B cell (primary cell): ENCODE measurements at regions not wholly inside any gene's neighbourhood (a gene's known extent, or its start where the extent isn't known, plus 50 kb on each side); places are given as distances from the start of the nearest gene placed in this dataset.

Experiments
- ATAC-seq: fragments of 200-7000 bp; cut with Tn5 transposase; one replicate; pipeline ENCODE4 v1.10.0; 2021; ENCODE audit warnings: low read depth, mild to moderate bottlenecking, moderate number of reproducible peaks, moderate library complexity
- CTCF ChIA-PET: fragments of 350-600 bp; sonication (Branson Sonifier 250); formaldehyde crosslinking; loops from one replicate; lab custom pipeline; 2021; ENCODE audit warnings: antibody characterized with exemption, inconsistent platforms; lab: Charles Lee
- POLR2A ChIA-PET: fragments of 350-600 bp; sonication (Branson Sonifier 250); formaldehyde crosslinking; loops from one replicate; lab custom pipeline; 2021; ENCODE audit warnings: antibody characterized with exemption; lab: Charles Lee
- DNase-seq: peaks from one replicate; pipeline ENCODE4 v3.0.0; 2013
- H2AFZ ChIP-seq: 2 replicates; pipeline ENCODE4 v1.6.1; 2012; ENCODE audit warnings: mild to moderate bottlenecking, low read depth, low read length; ENCODE audit not compliant: insufficient read depth, poor library complexity, severe bottlenecking
- H3K27ac ChIP-seq, 2 donors: 1 replicate in 1 of 2; 2 replicates in 1 of 2; pipeline ENCODE4 v1.5.1; 2012 to 2013; ENCODE audit warnings: low read length in 2 of 2, mild to moderate bottlenecking in 2 of 2, moderate library complexity in 1 of 2
- H3K27me3 ChIP-seq, 4 experiments: fragments of 200-600 bp in 1 of 4; sonication (generic) in 1 of 4; replicated peaks in 1 of 4; 1 replicate in 2 of 4; 2 replicates in 2 of 4; pipeline versions ENCODE4 v1.6.1 to v1.7.0; 2013 to 2016; ENCODE audit warnings: low read length in 3 of 4, mild to moderate bottlenecking in 2 of 4, mixed read lengths in 1 of 4, moderate library complexity in 1 of 4; ENCODE audit not compliant: insufficient read depth in 4 of 4, control insufficient read depth in 3 of 4; ENCODE audit errors: control extremely low read depth in 1 of 4
- H3K36me3 ChIP-seq, 2 experiments: replicated peaks in 1 of 2; 1 replicate in 1 of 2; 2 replicates in 1 of 2; pipeline versions ENCODE4 v1.6.1 to v1.7.1; 2013; ENCODE audit warnings: low read length in 1 of 2; ENCODE audit not compliant: insufficient read depth in 2 of 2, control insufficient read depth in 1 of 2; ENCODE audit errors: control extremely low read depth in 1 of 2, extremely low read depth in 1 of 2
- H3K4me1 ChIP-seq, 2 donors: fragments of 200-600 bp in 1 of 2; sonication (generic) in 1 of 2; 1 replicate in 1 of 2; 2 replicates in 1 of 2; pipeline versions ENCODE4 v1.5.1 to v1.6.1; 2013 to 2017; ENCODE audit warnings: low read length in 2 of 2; ENCODE audit not compliant: control insufficient read depth in 2 of 2, insufficient read depth in 2 of 2
- H3K4me2 ChIP-seq: replicated peaks from 2 replicates; pipeline ENCODE3; 2012; ENCODE audit warnings: mild to moderate bottlenecking, low read depth, low read length; ENCODE audit not compliant: poor library complexity, severe bottlenecking
- H3K4me3 ChIP-seq, 5 experiments: fragments of 200-600 bp in 1 of 5; sonication (generic) in 1 of 5; 1 replicate in 3 of 5; 2 replicates in 2 of 5; pipeline versions ENCODE4 v1.5.1 to v1.7.0; 2011 to 2016; ENCODE audit warnings: low read length in 4 of 5, mild to moderate bottlenecking in 4 of 5, low read depth in 2 of 5, control low read depth in 1 of 5, moderate library complexity in 1 of 5; ENCODE audit not compliant: insufficient read depth in 1 of 5; ENCODE audit errors: control extremely low read depth in 1 of 5, extremely low read depth in 1 of 5
- H3K79me2 ChIP-seq: fragments of 200-600 bp; sonication (generic); one replicate; pipeline ENCODE4 v1.6.0; 2016; ENCODE audit warnings: low read length; ENCODE audit not compliant: control insufficient read depth, insufficient read depth
- H3K9ac ChIP-seq: fragments of 200-600 bp; sonication (generic); 2 replicates; pipeline ENCODE4 v1.6.1; 2017; ENCODE audit warnings: mild to moderate bottlenecking, low read length, moderate library complexity
- H3K9me3 ChIP-seq, 3 donors: one replicate each; pipeline versions ENCODE4 v1.6.1 to v1.7.1; 2013; ENCODE audit warnings: low read length in 2 of 3; ENCODE audit not compliant: control insufficient read depth in 2 of 3, insufficient read depth in 1 of 3; ENCODE audit errors: control extremely low read depth in 1 of 3
- H4K20me1 ChIP-seq: 2 replicates; pipeline ENCODE4 v1.6.0; 2012; ENCODE audit warnings: mild to moderate bottlenecking, low read length; ENCODE audit not compliant: insufficient read depth, control insufficient read depth, poor library complexity, severe bottlenecking
- H3K27ac Mint-ChIP-seq: one replicate; pipeline ENCODE4 v1.8.0; 2021; ENCODE audit warnings: mixed read lengths
- H3K27me3 Mint-ChIP-seq: one replicate; pipeline ENCODE4 v1.8.0; 2021; ENCODE audit warnings: mixed read lengths
- H3K4me1 Mint-ChIP-seq: one replicate; pipeline ENCODE4 v1.8.0; 2021; ENCODE audit warnings: mixed read lengths
- H3K4me3 Mint-ChIP-seq: one replicate; pipeline ENCODE4 v1.8.0; 2021; ENCODE audit warnings: mixed read lengths
- H3K9me3 Mint-ChIP-seq: one replicate; pipeline ENCODE4 v1.8.0; 2022; ENCODE audit warnings: mixed read lengths; ENCODE audit not compliant: insufficient read depth
- EZH2 ChIP-seq: IDR thresholded peaks from 2 replicates; pipeline ENCODE4 v1.6.1; 2012; ENCODE audit warnings: borderline replicate concordance, low read depth, mild to moderate bottlenecking, moderate library complexity, low read length; ENCODE audit not compliant: insufficient read depth, poor library complexity, severe bottlenecking
- WGBS: methylation state at CpG from one replicate; pipeline ENCODE4 v1.1.5; 2013; ENCODE audit warnings: missing lambda C conversion rate; ENCODE audit not compliant: insufficient coverage; 5-methylcytosine and 5-hydroxymethylcytosine counted together
- intact Hi-C: fragments of 100-400 bp; cut with micrococcal nuclease; formaldehyde crosslinking; loops from one replicate; pipeline ENCODE4 v1.10.0; 2022
- TF ChIP-seq, protein P1 (sequence below): fragments of 200-600 bp; IDR thresholded peaks from one replicate; pipeline ENCODE4 v1.8.0; 2022; ENCODE audit warnings: antibody characterized with exemption, mild to moderate bottlenecking

- Histone ChIP-seq H2AFZ (no peak overlapping the region), H3K36me3 (no peaks in the 10 kb centered on the region), H3K9me3 (no peaks in the 10 kb centered on the region), H3K79me2 (no peaks in the 10 kb centered on the region), H3K27me3 (no peaks in the 10 kb centered on the region), H3K4me1 (no peaks in the 10 kb centered on the region), H3K27ac (no peak overlapping the region), H3K9ac (no peak overlapping the region), H4K20me1 (no peaks in the 10 kb centered on the region), H3K4me2 (no peak overlapping the region), H3K4me3 (no peak overlapping the region)
- H3K4me3 Mint-ChIP-seq = no peak overlapping the region
- TF ChIP-seq, protein P1, sequence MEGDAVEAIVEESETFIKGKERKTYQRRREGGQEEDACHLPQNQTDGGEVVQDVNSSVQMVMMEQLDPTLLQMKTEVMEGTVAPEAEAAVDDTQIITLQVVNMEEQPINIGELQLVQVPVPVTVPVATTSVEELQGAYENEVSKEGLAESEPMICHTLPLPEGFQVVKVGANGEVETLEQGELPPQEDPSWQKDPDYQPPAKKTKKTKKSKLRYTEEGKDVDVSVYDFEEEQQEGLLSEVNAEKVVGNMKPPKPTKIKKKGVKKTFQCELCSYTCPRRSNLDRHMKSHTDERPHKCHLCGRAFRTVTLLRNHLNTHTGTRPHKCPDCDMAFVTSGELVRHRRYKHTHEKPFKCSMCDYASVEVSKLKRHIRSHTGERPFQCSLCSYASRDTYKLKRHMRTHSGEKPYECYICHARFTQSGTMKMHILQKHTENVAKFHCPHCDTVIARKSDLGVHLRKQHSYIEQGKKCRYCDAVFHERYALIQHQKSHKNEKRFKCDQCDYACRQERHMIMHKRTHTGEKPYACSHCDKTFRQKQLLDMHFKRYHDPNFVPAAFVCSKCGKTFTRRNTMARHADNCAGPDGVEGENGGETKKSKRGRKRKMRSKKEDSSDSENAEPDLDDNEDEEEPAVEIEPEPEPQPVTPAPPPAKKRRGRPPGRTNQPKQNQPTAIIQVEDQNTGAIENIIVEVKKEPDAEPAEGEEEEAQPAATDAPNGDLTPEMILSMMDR = no peak
- ChIA-PET CTCF (no interaction called here), POLR2A (no interaction called here)
- no peaks in the 10 kb centered on the region for H3K4me1 Mint-ChIP-seq
- intact Hi-C loops = no loop called here
- H3K27me3 Mint-ChIP-seq = no peaks in the 10 kb centered on the region
- ATAC-seq (no peak), DNase-seq (no peak)
- H3K9me3 Mint-ChIP-seq = no peaks in the 10 kb centered on the region
- no peak overlapping the region for H3K27ac Mint-ChIP-seq
These were observed 230.4 kb upstream of the MTNR1B start for GRCh38 chr11:92739041-92739440.

GRCh38 chr11:92739491-92739890 is 230.0 kb upstream of the MTNR1B start:
- ChIA-PET POLR2A (no interaction called here), CTCF (no interaction called here)
- no peak overlapping the region for H3K4me3 Mint-ChIP-seq
- no peak for ATAC-seq
- TF ChIP-seq, protein P1 = no peak
- no peak for TF ChIP-seq EZH2
- intact Hi-C loops = no loop called here
- DNase-seq = no peak
- no CpG with 5 or more reads among the region's 2 CpGs for WGBS
- H3K4me1 Mint-ChIP-seq = no peaks in the 10 kb centered on the region
- H3K4me3 ChIP-seq = no peak overlapping the region
- no peaks in the 10 kb centered on the region for H3K27me3 ChIP-seq
- no peaks in the 10 kb centered on the region for H3K27me3 Mint-ChIP-seq
- H3K9me3 ChIP-seq = no peaks in the 10 kb centered on the region
- no peaks in the 10 kb centered on the region for H3K79me2 ChIP-seq
- no peaks in the 10 kb centered on the region for H4K20me1 ChIP-seq
- H3K36me3 ChIP-seq = no peaks in the 10 kb centered on the region
- no peak overlapping the region for H2AFZ ChIP-seq
- no peaks in the 10 kb centered on the region for H3K4me1 ChIP-seq
- no peak overlapping the region for H3K27ac ChIP-seq
- H3K9ac ChIP-seq = no peak overlapping the region
- H3K4me2 ChIP-seq = no peak overlapping the region
- H3K9me3 Mint-ChIP-seq = no peaks in the 10 kb centered on the region
- no peak overlapping the region for H3K27ac Mint-ChIP-seq
